Smooth muscle cell (in vitro differentiated cells): ENCODE measurements at regions not wholly inside any gene's neighbourhood (a gene's known extent, or its start where the extent isn't known, plus 50 kb on each side); places are given as distances from the start of the nearest gene placed in this dataset.

Experiments
- DNase-seq: peaks from one replicate; lab custom pipeline; 2025; ENCODE audit not compliant: unreplicated experiment; lab: John Stamatoyannopoulos, UW
- H2AFZ ChIP-seq: fragments of 200-600 bp; sonication (generic); 2 replicates; pipeline ENCODE4 v1.6.0; 2016; ENCODE audit warnings: antibody characterized with exemption, low read depth, mild to moderate bottlenecking
- H3F3A ChIP-seq: fragments of 200-600 bp; sonication (generic); 2 replicates; pipeline ENCODE4 v1.6.0; 2017; ENCODE audit warnings: antibody characterized with exemption, low read depth
- H3K27ac ChIP-seq: fragments of 200-600 bp; sonication (generic); 2 replicates; pipeline ENCODE4 v1.5.1; 2016; ENCODE audit warnings: low read depth, mild to moderate bottlenecking
- H3K27me3 ChIP-seq: fragments of 200-600 bp; sonication (generic); 2 replicates; pipeline ENCODE4 v1.6.1; 2016; ENCODE audit warnings: low read depth, mild to moderate bottlenecking
- H3K36me3 ChIP-seq: fragments of 200-600 bp; sonication (generic); 2 replicates; pipeline ENCODE4 v1.5.1; 2016; ENCODE audit warnings: low read depth
- H3K4me1 ChIP-seq: fragments of 200-600 bp; sonication (generic); 2 replicates; pipeline ENCODE4 v1.5.1; 2016; ENCODE audit warnings: low read depth
- H3K4me2 ChIP-seq: fragments of 200-600 bp; sonication (generic); 2 replicates; pipeline ENCODE4 v1.6.0; 2016; ENCODE audit warnings: mild to moderate bottlenecking
- H3K4me3 ChIP-seq: fragments of 200-600 bp; sonication (generic); 2 replicates; pipeline ENCODE4 v1.5.1; 2016; ENCODE audit warnings: mild to moderate bottlenecking
- H3K79me2 ChIP-seq: fragments of 200-600 bp; sonication (generic); 2 replicates; pipeline ENCODE4 v1.6.0; 2016; ENCODE audit warnings: low read depth, mild to moderate bottlenecking
- H3K9ac ChIP-seq: fragments of 200-600 bp; sonication (generic); 2 replicates; pipeline ENCODE4 v1.6.0; 2016; ENCODE audit warnings: low read depth
- H3K9me3 ChIP-seq: fragments of 200-600 bp; sonication (generic); replicated peaks from 2 replicates; pipeline ENCODE4 v1.5.1; 2016; ENCODE audit warnings: low read depth
- H4K20me1 ChIP-seq: fragments of 200-600 bp; sonication (generic); 2 replicates; pipeline ENCODE4 v1.6.0; 2016; ENCODE audit warnings: low read depth
- WGBS: methylation state at CpG from one replicate; pipeline ENCODE4 v1.1.7; 2016; ENCODE audit warnings: low lambda C conversion rate; 5-methylcytosine and 5-hydroxymethylcytosine counted together
- TF ChIP-seq, protein P1 (sequence below): fragments of 200-600 bp; sonication (generic); IDR thresholded peaks from 2 replicates; pipeline ENCODE4 v1.5.1; 2017; ENCODE audit warnings: borderline replicate concordance, mild to moderate bottlenecking, antibody characterized with exemption; ENCODE audit not compliant: insufficient read depth, poor library complexity, severe bottlenecking

DNA sequence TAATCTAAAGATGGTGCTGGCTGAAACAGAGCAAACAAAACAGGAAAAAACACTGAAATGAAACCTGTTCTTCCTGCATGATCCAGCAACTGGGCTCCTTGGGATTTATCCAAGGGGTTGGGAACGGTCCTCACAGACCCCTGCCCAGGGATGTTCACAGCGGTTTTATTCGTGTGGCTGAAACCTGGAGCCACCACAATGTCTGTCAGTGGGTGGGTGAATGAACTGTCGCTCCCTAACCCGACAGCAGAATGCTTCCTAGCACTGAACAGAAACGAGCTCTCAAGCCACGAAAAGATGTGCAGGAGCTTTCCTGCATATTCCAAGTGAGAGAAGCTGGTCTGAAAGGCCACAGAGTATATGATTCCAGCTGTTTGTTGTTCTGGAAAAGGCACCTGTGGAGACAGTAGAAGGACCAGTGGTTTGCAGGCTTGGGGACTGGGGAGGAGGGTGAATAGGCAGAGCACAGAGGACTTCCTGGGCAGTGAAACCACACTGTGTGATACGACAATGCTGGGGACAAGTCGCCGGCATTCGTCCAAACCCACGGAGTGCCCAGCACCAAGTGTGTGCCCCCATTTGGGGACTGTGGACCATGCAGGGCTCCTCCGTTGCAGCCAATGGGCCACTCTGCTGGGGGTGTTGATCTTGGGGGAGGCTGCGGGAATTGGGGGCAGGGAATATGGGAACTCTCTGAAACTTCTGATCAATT, 73.9 kb downstream of the TEX29 start:
- H3K4me2 ChIP-seq = no peak overlapping the region
- WGBS = 90% methylated on average over 14 of the region's 14 CpGs
- H3K27ac ChIP-seq = no peak overlapping the region
- no peaks in the 10 kb centered on the region for H3K79me2 ChIP-seq
- H3K9ac ChIP-seq = no peak overlapping the region
- H3K9me3 ChIP-seq = no peaks in the 10 kb centered on the region
- no peak for DNase-seq
- no peak overlapping the region for H3K4me3 ChIP-seq
- no peak overlapping the region for H2AFZ ChIP-seq
- no peaks in the 10 kb centered on the region for H3K36me3 ChIP-seq
- TF ChIP-seq, protein P1, sequence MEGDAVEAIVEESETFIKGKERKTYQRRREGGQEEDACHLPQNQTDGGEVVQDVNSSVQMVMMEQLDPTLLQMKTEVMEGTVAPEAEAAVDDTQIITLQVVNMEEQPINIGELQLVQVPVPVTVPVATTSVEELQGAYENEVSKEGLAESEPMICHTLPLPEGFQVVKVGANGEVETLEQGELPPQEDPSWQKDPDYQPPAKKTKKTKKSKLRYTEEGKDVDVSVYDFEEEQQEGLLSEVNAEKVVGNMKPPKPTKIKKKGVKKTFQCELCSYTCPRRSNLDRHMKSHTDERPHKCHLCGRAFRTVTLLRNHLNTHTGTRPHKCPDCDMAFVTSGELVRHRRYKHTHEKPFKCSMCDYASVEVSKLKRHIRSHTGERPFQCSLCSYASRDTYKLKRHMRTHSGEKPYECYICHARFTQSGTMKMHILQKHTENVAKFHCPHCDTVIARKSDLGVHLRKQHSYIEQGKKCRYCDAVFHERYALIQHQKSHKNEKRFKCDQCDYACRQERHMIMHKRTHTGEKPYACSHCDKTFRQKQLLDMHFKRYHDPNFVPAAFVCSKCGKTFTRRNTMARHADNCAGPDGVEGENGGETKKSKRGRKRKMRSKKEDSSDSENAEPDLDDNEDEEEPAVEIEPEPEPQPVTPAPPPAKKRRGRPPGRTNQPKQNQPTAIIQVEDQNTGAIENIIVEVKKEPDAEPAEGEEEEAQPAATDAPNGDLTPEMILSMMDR = no peak
- H3K27me3 ChIP-seq = no peaks in the 10 kb centered on the region
- no peaks in the 10 kb centered on the region for H3K4me1 ChIP-seq
- no peaks in the 10 kb centered on the region for H4K20me1 ChIP-seq
- no peaks in the 10 kb centered on the region for H3F3A ChIP-seq

DNA sequence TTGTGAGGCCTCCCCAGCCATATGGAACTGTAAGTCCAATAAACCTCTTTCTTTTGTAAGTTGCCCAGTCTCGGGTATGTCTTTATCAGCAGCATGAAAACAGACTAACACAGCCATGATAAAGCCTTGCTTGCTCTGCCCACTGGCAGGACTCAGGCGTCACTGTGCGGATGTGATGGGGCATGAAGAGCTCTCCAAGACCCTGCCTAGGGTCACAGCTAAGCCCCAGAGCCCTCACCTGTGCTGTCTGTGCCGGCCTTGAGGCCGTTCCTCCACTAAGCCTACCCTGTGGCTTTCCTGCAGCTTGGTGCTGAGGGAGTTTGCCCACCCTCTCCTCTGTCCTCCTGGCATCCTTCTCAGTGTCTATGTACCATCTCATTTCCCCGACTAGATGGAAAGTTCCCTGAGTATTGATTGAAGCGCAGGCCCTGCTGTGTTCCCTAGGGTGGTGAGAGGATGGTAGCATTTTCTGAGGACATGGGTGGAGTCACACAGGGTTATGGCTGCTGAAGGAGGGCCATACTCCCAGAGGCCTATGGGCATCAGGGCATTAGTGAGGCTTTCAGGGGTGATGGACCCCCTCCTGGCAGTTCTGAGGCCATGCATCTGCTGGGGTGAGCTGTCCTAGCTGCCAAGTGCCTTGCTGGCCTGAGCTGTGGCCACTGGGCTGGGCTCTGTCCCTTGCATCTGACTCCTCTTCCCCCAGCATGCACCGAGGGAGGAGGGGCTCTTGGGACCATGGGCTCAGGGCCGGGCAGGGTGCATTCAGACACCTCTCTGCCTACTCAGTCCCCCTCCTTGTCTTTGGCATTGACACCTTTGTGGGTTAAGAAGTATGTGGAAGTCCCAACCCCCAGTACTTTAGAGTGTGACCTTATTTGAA, 75.3 kb downstream of the TEX29 start:
- Histone ChIP-seq H3K79me2 (no peaks in the 10 kb centered on the region), H3K4me2 (no peak overlapping the region), H3K36me3 (no peaks in the 10 kb centered on the region), H3K4me1 (no peaks in the 10 kb centered on the region), H3K9me3 (no peaks in the 10 kb centered on the region), H3K27ac (no peak overlapping the region), H2AFZ (no peak overlapping the region), H3F3A (no peaks in the 10 kb centered on the region), H4K20me1 (no peaks in the 10 kb centered on the region), H3K4me3 (no peak overlapping the region), H3K27me3 (no peaks in the 10 kb centered on the region), H3K9ac (no peak overlapping the region)
- TF ChIP-seq, protein P1 = no peak
- no peak for DNase-seq
- 87% methylated on average over 9 of the region's 9 CpGs for WGBS

DNA sequence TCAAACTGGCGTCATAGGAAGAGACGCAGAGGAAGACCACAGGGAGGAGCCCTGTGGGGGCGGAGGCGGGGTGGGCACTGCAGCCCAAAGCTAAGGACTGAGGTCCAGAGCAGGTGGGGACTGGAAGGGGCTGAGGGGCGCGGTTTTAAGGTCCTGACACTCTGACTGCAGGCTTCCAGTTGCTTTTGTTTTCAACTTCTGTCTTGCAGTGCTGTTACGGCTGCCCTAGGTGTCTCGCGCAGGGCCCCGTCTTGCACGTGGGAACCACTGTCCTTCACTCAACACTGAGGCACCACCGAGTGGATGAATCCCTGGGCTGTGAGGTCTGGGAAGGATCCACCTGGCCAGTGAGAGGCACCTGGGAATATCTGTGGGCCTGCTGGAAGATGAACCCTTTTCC, 76.0 kb downstream of the TEX29 start:
- Histone ChIP-seq H3K9me3 (no peaks in the 10 kb centered on the region), H4K20me1 (no peaks in the 10 kb centered on the region), H3F3A (no peaks in the 10 kb centered on the region), H3K9ac (no peak overlapping the region), H3K27me3 (no peaks in the 10 kb centered on the region), H3K4me3 (no peak overlapping the region), H2AFZ (no peak overlapping the region), H3K27ac (no peak overlapping the region), H3K4me1 (no peaks in the 10 kb centered on the region), H3K36me3 (no peaks in the 10 kb centered on the region), H3K79me2 (no peaks in the 10 kb centered on the region), H3K4me2 (no peak overlapping the region)
- TF ChIP-seq, protein P1 = no peak
- no peak for DNase-seq
- WGBS = 90% methylated on average over 10 of the region's 12 CpGs
